Esophagus muscularis mucosa (tissue), 4 donors: ENCODE measurements at regions not wholly inside any gene's neighbourhood (a gene's known extent, or its start where the extent isn't known, plus 50 kb on each side); places are given as distances from the start of the nearest gene placed in this dataset.
"Not testable (repeated sequence)": the region's sequence is repeated elsewhere in the genome, so short reads cannot be mapped to it uniquely, and the experiment has no call there.

Experiments used
- DNase-seq: peaks from one replicate; pipeline ENCODE4 v3.0.0-alpha.2; 2017; ENCODE audit errors: extremely low spot score
- H3K27ac ChIP-seq, 4 donors: fragments of 200-600 bp; sonication (generic); replicated peaks in 1 of 4; 1 replicate in 3 of 4; 2 replicates in 1 of 4; pipeline ENCODE4 v1.5.1; 2016 to 2019; ENCODE audit warnings: mild to moderate bottlenecking in 1 of 4
- H3K27me3 ChIP-seq, 4 donors: fragments of 200-600 bp; sonication (generic); one replicate each; pipeline versions ENCODE4 v1.5.1 to v1.6.0; 2016 to 2019
- H3K36me3 ChIP-seq, 4 donors: fragments of 200-600 bp; sonication (generic); one replicate each; pipeline ENCODE4 v1.5.1; 2016 to 2019
- H3K4me1 ChIP-seq, 4 donors: fragments of 200-600 bp; sonication (generic); one replicate each; pipeline ENCODE4 v1.5.1; 2016 to 2019
- H3K4me3 ChIP-seq, 4 donors: fragments of 200-600 bp; sonication (generic); 1 replicate in 2 of 4; 2 replicates in 2 of 4; pipeline ENCODE4 v1.5.1; 2016 to 2019; ENCODE audit warnings: mild to moderate bottlenecking in 4 of 4, moderate library complexity in 1 of 4
- H3K9me3 ChIP-seq, 4 donors: fragments of 200-600 bp; sonication (generic); 1 replicate in 3 of 4; 2 replicates in 1 of 4; pipeline ENCODE4 v1.5.1; 2016 to 2019
- EP300 ChIP-seq: sonication (generic); formaldehyde crosslinking; IDR thresholded peaks from one replicate; pipeline ENCODE4 v1.6.1; 2017; ENCODE audit warnings: antibody characterized with exemption
- POLR2A ChIP-seq: fragments of 450-650 bp; IDR thresholded peaks from one replicate; pipeline ENCODE4 v1.6.1; 2017; ENCODE audit warnings: antibody characterized with exemption, moderate library complexity, mild to moderate bottlenecking, low read depth
- POLR2AphosphoS5 ChIP-seq, 2 donors: sonication (generic); formaldehyde crosslinking; IDR thresholded peaks; one replicate each; pipeline ENCODE4 v1.6.1; 2017; ENCODE audit warnings: antibody characterized with exemption in 2 of 2
- WGBS: methylation state at CpG from one replicate; pipeline ENCODE4 v1.1.5; 2018; 5-methylcytosine and 5-hydroxymethylcytosine counted together
- intact Hi-C: fragments of 100-400 bp; cut with DNase I; formaldehyde crosslinking; loops from one replicate; pipeline ENCODE4 v1.15.1; 2023
- TF ChIP-seq, protein P1 (sequence below), 3 experiments: fragments of 200-600 bp in 2 of 3; fragments of 450-650 bp in 1 of 3; sonication (generic) in 2 of 3; IDR thresholded peaks; one replicate each; pipeline ENCODE4 v1.5.1; 2017 to 2019; ENCODE audit warnings: antibody characterized with exemption in 3 of 3, mild to moderate bottlenecking in 2 of 3, moderate library complexity in 1 of 3

DNA sequence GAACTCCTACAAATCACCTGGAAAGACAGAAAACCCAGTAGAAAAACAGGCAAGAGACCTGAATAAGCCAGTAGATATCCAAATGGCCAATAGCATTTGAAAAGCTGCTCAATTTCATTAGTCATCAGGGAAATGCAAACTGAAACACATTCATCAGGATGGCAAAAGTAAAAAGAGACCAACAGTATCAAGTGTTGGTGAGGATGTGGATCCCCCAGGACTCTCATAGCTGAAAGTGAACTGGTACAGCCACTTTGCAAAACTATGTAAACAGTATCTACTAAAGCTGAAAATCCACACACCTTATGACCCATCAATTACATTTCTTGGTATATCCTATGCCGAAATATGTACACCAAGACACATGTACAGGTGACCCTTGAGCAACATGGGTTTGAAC is 180.4 kb upstream of the IRF2BP2 start:
- WGBS, result no CpG with 5 or more reads among the region's 1 CpG
- intact Hi-C loops, H3K4me3 ChIP-seq, H3K9me3 ChIP-seq, H3K36me3 ChIP-seq, H3K27ac ChIP-seq, H3K27me3 ChIP-seq, DNase-seq, H3K4me1 ChIP-seq: not testable (repeated sequence)

- H3K27me3 ChIP-seq, H3K27ac ChIP-seq, H3K4me3 ChIP-seq, intact Hi-C loops, H3K4me1 ChIP-seq, DNase-seq, H3K9me3 ChIP-seq, H3K36me3 ChIP-seq: not testable (repeated sequence)
- WGBS, result 72% methylated on average over 5 of the region's 8 CpGs
Observed at GRCh38 chr1:234787011-234787584, 177.1 kb upstream of the IRF2BP2 start.

DNA sequence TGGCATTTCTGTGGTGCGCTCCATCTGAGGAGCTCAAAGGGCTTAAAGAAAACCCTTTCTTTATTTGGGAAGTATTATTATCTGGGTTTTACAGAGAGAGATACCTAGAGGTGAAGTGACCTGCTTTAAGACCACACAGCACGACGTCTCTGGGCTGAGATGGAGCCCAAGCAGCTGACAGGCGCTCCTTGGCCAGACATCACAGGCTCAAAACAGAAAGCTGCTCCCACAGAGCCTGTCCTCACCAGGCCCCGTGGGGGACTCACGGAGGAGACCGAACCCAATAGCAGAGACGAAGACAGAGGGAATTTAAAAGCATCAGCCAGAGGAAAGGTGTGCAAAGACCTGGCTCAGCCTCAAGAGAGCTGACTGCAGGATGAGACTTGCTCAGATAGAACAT is 175.9 kb upstream of the IRF2BP2 start:
- H3K27ac ChIP-seq, H3K4me1 ChIP-seq, intact Hi-C loops, H3K4me3 ChIP-seq, DNase-seq, H3K9me3 ChIP-seq, H3K36me3 ChIP-seq: not testable (repeated sequence)
- peaks cover 0 to 17% (median 0%) of the 10 kb centered on the region in 4 donors for H3K27me3 ChIP-seq
- WGBS, result 93% methylated on average over 4 of the region's 8 CpGs

DNA sequence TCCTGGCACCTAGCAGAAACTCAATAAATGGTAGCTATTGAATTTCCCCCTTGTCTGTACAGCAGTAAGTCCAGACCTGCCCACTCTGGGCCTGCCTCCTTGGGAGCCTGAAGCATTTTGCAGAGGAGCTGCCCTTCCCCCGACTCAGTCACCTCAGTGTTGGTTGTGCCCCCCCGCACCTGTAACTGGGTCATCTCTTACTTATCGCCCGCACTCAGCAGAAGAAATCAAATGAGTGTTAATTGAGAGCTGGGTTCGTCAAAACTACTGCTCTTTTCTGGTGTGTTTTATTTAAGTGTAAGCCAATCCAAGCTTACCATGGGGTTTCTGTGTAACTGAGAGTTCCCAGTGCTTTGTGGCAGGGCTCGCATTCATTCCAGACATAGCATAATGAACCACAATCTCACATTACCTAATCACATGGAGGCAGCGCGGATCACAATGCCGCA is 175.5 kb upstream of the IRF2BP2 start:
- H3K9me3 ChIP-seq, H3K4me1 ChIP-seq, H3K36me3 ChIP-seq, H3K27ac ChIP-seq, H3K4me3 ChIP-seq, intact Hi-C loops, DNase-seq: not testable (repeated sequence)
- peaks cover 0 to 21% (median 0%) of the 10 kb centered on the region in 4 donors for H3K27me3 ChIP-seq
- WGBS, result 88% methylated on average over 9 of the region's 9 CpGs

DNA sequence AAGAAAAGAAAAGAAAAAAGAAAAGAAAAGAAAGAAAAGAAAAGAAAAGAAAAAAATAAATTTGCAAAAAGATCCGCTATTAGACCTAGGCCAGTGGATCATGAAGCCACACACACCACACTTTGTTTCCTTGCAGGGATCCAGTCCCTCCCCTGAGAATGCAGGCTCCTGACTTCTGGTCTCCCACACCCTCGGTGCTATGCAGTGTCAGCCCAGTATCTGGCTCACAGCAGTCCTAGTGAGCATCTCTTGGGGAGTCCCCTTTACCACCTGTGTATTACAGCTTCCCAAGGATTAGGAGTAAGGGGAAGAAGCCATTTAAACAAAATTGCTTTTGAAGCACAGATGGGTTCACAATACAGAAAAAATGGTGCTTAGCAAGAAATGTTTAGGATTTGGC is 174.1 kb upstream of the IRF2BP2 start:
- H3K4me3 ChIP-seq, H3K9me3 ChIP-seq, H3K27ac ChIP-seq, intact Hi-C loops, H3K4me1 ChIP-seq, H3K36me3 ChIP-seq, DNase-seq: not testable (repeated sequence)
- H3K27me3 ChIP-seq, result peaks cover 0 to 32% (median 0%) of the 10 kb centered on the region in 4 donors
- WGBS, result 96% methylated on average over 2 of the region's 2 CpGs

DNA sequence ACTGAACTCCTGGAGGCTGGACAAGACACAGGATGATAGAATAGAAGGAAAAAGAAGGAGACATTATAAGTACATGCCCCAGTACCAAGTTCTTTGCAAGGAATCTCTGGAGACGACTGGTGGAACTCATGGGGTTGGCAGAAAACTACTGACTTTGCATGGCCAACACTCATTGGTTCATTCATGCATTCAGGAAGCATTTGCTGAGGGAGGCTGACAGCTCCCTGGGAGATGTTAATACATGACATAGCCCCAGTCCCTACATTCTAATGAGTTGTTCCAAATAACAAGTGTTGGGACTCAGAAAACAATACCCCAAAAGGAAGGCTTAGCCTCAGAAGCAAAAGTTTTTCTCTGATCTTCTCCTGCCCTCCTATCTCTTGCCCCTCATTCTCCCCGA is 172.8 kb upstream of the IRF2BP2 start:
- Histone ChIP-seq H3K27me3 (peaks cover 0 to 46% (median 0%) of the 10 kb centered on the region in 4 donors), H3K4me1 (no peaks in the 10 kb centered on the region), H3K9me3 (no peaks in the 10 kb centered on the region), H3K36me3 (no peaks in the 10 kb centered on the region), H3K27ac (no peak overlapping the region), H3K4me3 (no peak overlapping the region)
- WGBS, result 77% methylated on average over 2 of the region's 2 CpGs
- TF ChIP-seq, protein P1, sequence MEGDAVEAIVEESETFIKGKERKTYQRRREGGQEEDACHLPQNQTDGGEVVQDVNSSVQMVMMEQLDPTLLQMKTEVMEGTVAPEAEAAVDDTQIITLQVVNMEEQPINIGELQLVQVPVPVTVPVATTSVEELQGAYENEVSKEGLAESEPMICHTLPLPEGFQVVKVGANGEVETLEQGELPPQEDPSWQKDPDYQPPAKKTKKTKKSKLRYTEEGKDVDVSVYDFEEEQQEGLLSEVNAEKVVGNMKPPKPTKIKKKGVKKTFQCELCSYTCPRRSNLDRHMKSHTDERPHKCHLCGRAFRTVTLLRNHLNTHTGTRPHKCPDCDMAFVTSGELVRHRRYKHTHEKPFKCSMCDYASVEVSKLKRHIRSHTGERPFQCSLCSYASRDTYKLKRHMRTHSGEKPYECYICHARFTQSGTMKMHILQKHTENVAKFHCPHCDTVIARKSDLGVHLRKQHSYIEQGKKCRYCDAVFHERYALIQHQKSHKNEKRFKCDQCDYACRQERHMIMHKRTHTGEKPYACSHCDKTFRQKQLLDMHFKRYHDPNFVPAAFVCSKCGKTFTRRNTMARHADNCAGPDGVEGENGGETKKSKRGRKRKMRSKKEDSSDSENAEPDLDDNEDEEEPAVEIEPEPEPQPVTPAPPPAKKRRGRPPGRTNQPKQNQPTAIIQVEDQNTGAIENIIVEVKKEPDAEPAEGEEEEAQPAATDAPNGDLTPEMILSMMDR (IDR thresholded peaks at IDR 0.05), result no peak
- TF ChIP-seq POLR2AphosphoS5 (IDR thresholded peaks at IDR 0.05) (no peak), EP300 (no peak), POLR2A (no peak)
- intact Hi-C loops, result no loop called here
- DNase-seq, result no peak

DNA sequence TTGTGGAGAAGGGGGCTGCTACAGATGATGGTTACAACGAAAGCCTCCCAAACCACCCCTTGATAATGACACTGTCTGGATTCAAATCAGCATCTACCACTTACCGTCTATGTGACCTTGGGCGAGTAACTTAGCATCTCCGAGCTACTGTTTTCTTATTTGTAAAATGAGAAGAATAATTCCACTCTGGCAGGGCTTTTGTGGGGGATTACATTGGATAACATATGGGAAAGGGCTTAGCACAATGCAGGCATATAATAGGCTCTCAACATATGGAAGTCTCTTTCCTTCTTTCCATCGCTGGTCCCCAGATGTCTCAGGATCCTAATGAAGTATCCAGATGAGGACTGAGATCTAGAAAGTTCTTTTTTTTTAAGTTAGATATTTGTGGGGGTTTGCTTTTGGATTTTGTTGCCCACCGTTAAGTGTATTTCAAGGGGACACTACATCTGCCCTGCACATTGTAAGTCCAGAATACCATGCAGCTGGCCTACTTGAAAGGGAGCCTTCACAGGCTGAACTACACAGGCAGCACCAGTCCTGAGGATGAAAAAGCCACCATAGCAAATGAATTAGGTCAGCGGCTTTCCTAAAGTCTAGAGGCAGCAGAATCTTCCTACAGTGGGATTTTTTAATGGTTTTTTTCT is 172.2 kb upstream of the IRF2BP2 start:
- no peaks in the 10 kb centered on the region for H3K36me3 ChIP-seq
- no peaks in the 10 kb centered on the region for H3K9me3 ChIP-seq
- no peak overlapping the region for H3K27ac ChIP-seq
- 93% methylated on average over 7 of the region's 7 CpGs for WGBS
- H3K4me1 ChIP-seq, result no peaks in the 10 kb centered on the region
- intact Hi-C loops, result no loop called here
- TF ChIP-seq EP300 (no peak), POLR2AphosphoS5 (IDR thresholded peaks at IDR 0.05) (no peak), POLR2A (no peak)
- TF ChIP-seq, protein P1 (IDR thresholded peaks at IDR 0.05), result no peak
- H3K4me3 ChIP-seq, result no peak overlapping the region
- no peak for DNase-seq
- H3K27me3 ChIP-seq, result peaks cover 0 to 51% (median 0%) of the 10 kb centered on the region in 4 donors
